PC-3 (cell line): ENCODE measurements at regions not wholly inside any gene's neighbourhood (a gene's known extent, or its start where the extent isn't known, plus 50 kb on each side); places are given as distances from the start of the nearest gene placed in this dataset.
A peak's percentile ranks its signal among the peaks of the same experiment; 100 is the strongest.
"Not testable (repeated sequence)": the region's sequence is repeated elsewhere in the genome, so short reads cannot be mapped to it uniquely, and the experiment has no call there.

Experiments used
- ATAC-seq: fragments of 200-7000 bp; cut with Tn5 transposase; 2 replicates; pipeline ENCODE4 v1.9.1; 2020; ENCODE audit warnings: mild to moderate bottlenecking, moderate library complexity
- BruUV-seq: library from RNA; stranded (reverse); fragments of 400-500 nt; replicated peaks from 2 replicates; lab custom pipeline; 2021; lab: Mats Ljungman, UMichigan
- CTCF ChIA-PET: fragments of 300-600 bp; sonication (Branson Sonifier 250); formaldehyde crosslinking; loops from one replicate; lab custom pipeline; 2022; ENCODE audit warnings: antibody characterized with exemption; lab: Charles Lee
- POLR2A ChIA-PET: fragments of 300-600 bp; sonication (Branson Sonifier 250); formaldehyde crosslinking; loops from one replicate; lab custom pipeline; 2022; ENCODE audit warnings: antibody characterized with exemption; ENCODE audit not compliant: unreplicated experiment; lab: Charles Lee
- DNase-seq: peaks from one replicate; pipeline ENCODE4 v3.0.0-alpha.2; 2015
- H2AFZ ChIP-seq: fragments of 300-600 bp; sonication (generic); 2 replicates; pipeline ENCODE4 v1.6.0; 2016; ENCODE audit warnings: antibody characterized with exemption, low read length
- H3F3A ChIP-seq: fragments of 300-600 bp; sonication (generic); one replicate; pipeline ENCODE4 v1.6.0; 2017; ENCODE audit warnings: antibody characterized with exemption, low read length, control low read depth, mild to moderate bottlenecking; ENCODE audit not compliant: unreplicated experiment
- H3K27ac ChIP-seq: fragments of 300-600 bp; sonication (generic); 2 replicates; pipeline ENCODE4 v1.5.1; 2016; ENCODE audit warnings: mild to moderate bottlenecking, low read length
- H3K27me3 ChIP-seq: fragments of 300-600 bp; sonication (generic); 2 replicates; pipeline ENCODE4 v1.6.1; 2016; ENCODE audit warnings: low read length, mixed read lengths
- H3K36me3 ChIP-seq: fragments of 300-600 bp; sonication (generic); 2 replicates; pipeline ENCODE4 v1.6.1; 2016; ENCODE audit warnings: low read depth, mixed run types, low read length, mixed read lengths
- H3K4me1 ChIP-seq: fragments of 300-600 bp; sonication (generic); 2 replicates; pipeline ENCODE4 v1.5.1; 2016; ENCODE audit warnings: low read length; ENCODE audit not compliant: insufficient read depth
- H3K4me2 ChIP-seq: fragments of 300-600 bp; sonication (generic); 2 replicates; pipeline ENCODE4 v1.6.0; 2016; ENCODE audit warnings: low read length
- H3K4me3 ChIP-seq: fragments of 300-600 bp; sonication (generic); 2 replicates; pipeline ENCODE4 v1.5.1; 2016; ENCODE audit warnings: mild to moderate bottlenecking, low read length, mixed read lengths
- H3K79me2 ChIP-seq: fragments of 300-600 bp; sonication (generic); 2 replicates; pipeline ENCODE4 v1.6.1; 2017; ENCODE audit warnings: low read length, mixed read lengths
- H3K9ac ChIP-seq: fragments of 300-600 bp; sonication (generic); 2 replicates; pipeline ENCODE4 v1.6.0; 2016; ENCODE audit warnings: mild to moderate bottlenecking, low read length
- H3K9me2 ChIP-seq: fragments of 300-600 bp; sonication (generic); replicated peaks from 2 replicates; pipeline ENCODE4 v1.6.1; 2016; ENCODE audit warnings: mixed run types, low read length, mixed read lengths
- H3K9me3 ChIP-seq: fragments of 300-600 bp; sonication (generic); 2 replicates; pipeline ENCODE4 v1.6.1; 2016; ENCODE audit warnings: low read length, mixed read lengths
- H4K20me1 ChIP-seq: fragments of 300-600 bp; sonication (generic); 2 replicates; pipeline ENCODE4 v1.6.1; 2016; ENCODE audit warnings: low read length, mixed read lengths
- CTCF ChIP-seq: fragments of 300-600 bp; sonication (generic); conservative IDR thresholded peaks from 2 replicates; pipeline ENCODE4 v1.5.1; 2017; ENCODE audit warnings: antibody characterized with exemption, low read depth, mild to moderate bottlenecking, low read length
- EZH2 ChIP-seq: fragments of 300-600 bp; sonication (generic); IDR thresholded peaks from one replicate; pipeline ENCODE4 v1.6.1; 2017; ENCODE audit warnings: antibody characterized with exemption, mild to moderate bottlenecking, low read length; ENCODE audit not compliant: unreplicated experiment
- EZH2phosphoT487 ChIP-seq: fragments of 300-600 bp; sonication (generic); IDR thresholded peaks from 2 replicates; pipeline ENCODE4 v1.6.1; 2018; ENCODE audit warnings: mild to moderate bottlenecking, antibody characterized with exemption, low read length, borderline replicate concordance
- intact Hi-C: fragments of 100-400 bp; cut with micrococcal nuclease; formaldehyde crosslinking; loops from 2 replicates; pipeline ENCODE4 v1.9.0; 2023

GRCh38 chr5:91307048-91307447 lies 76.1 kb downstream of the ARRDC3 start:
- Histone ChIP-seq H4K20me1 (no peaks in the 10 kb centered on the region), H2AFZ (no peak overlapping the region), H3K4me2 (no peak overlapping the region), H3K9ac (no peak overlapping the region), H3K9me3 (no peaks in the 10 kb centered on the region), H3K36me3 (no peaks in the 10 kb centered on the region), H3F3A (no peaks in the 10 kb centered on the region), H3K4me1 (peaks cover 11% of the 10 kb centered on the region), H3K27ac (no peak overlapping the region), H3K4me3 (no peak overlapping the region), H3K9me2 (no peaks in the 10 kb centered on the region), H3K79me2 (no peaks in the 10 kb centered on the region), H3K27me3 (no peaks in the 10 kb centered on the region)
- DNase-seq: no peak
- ATAC-seq: no peak
- CTCF ChIA-PET: no interaction called here
- BruUV-seq: no TSS peak
- TF ChIP-seq EZH2 (no peak), CTCF (no peak), EZH2phosphoT487 (no peak)
- intact Hi-C loops: no loop called here
- POLR2A ChIA-PET: interaction anchor here (1.0 kb wide), 1 partner anchor 74 kb away, joined by 3 read pairs; no protein-coding TSS in a partner anchor

GRCh38 chr5:91306497-91306896 lies 76.6 kb downstream of the ARRDC3 start:
- intact Hi-C loops: no loop called here
- no TSS peak for BruUV-seq
- Histone ChIP-seq H3K9ac (no peak overlapping the region), H3K36me3 (no peaks in the 10 kb centered on the region), H3K27me3 (no peaks in the 10 kb centered on the region), H3K9me2 (no peaks in the 10 kb centered on the region), H2AFZ (no peak overlapping the region), H3K27ac (no peak overlapping the region), H3K4me1 (peaks cover 10% of the 10 kb centered on the region), H3K79me2 (no peaks in the 10 kb centered on the region), H3K9me3 (no peaks in the 10 kb centered on the region), H4K20me1 (no peaks in the 10 kb centered on the region), H3F3A (no peaks in the 10 kb centered on the region), H3K4me2 (no peak overlapping the region), H3K4me3 (no peak overlapping the region)
- DNase-seq (no peak), ATAC-seq (peak; percentile 61)
- ChIA-PET CTCF (interaction anchor here (0.7 kb wide), 1 partner anchor 17 kb away, joined by 6 read pairs; no protein-coding TSS in a partner anchor), POLR2A (interaction anchor here (1.0 kb wide), 1 partner anchor 74 kb away, joined by 3 read pairs; no protein-coding TSS in a partner anchor)
- TF ChIP-seq EZH2 (no peak), CTCF (no peak), EZH2phosphoT487 (no peak)

- H2AFZ ChIP-seq: no peak overlapping the region
- ATAC-seq: no peak
- no TSS peak for BruUV-seq
These were observed 77.5 kb downstream of the ARRDC3 start for GRCh38 chr5:91305640-91306039.

GRCh38 chr5:91304015-91304414 lies 79.1 kb downstream of the ARRDC3 start:
- H3K27ac ChIP-seq, H3K4me1 ChIP-seq, H3K4me2 ChIP-seq, POLR2A ChIA-PET, H3K79me2 ChIP-seq, DNase-seq, intact Hi-C loops, H3K4me3 ChIP-seq, H3K36me3 ChIP-seq, BruUV-seq, H3F3A ChIP-seq, CTCF ChIA-PET, H3K27me3 ChIP-seq, H3K9me2 ChIP-seq, H2AFZ ChIP-seq, H3K9ac ChIP-seq, H4K20me1 ChIP-seq, ATAC-seq, H3K9me3 ChIP-seq: not testable (repeated sequence)

More at GRCh38 chr5:91305640-91306039, 77.5 kb downstream of the ARRDC3 start:
- no peak for TF ChIP-seq CTCF
- TF ChIP-seq EZH2phosphoT487: no peak
- no peak for TF ChIP-seq EZH2
- Histone ChIP-seq H3F3A (no peaks in the 10 kb centered on the region), H3K9me3 (no peaks in the 10 kb centered on the region), H3K4me1 (peaks cover 1% of the 10 kb centered on the region), H4K20me1 (no peaks in the 10 kb centered on the region), H3K4me2 (no peak overlapping the region), H3K4me3 (no peak overlapping the region), H3K27me3 (no peaks in the 10 kb centered on the region), H3K9ac (no peak overlapping the region), H3K36me3 (no peaks in the 10 kb centered on the region), H3K27ac (no peak overlapping the region), H3K79me2 (no peaks in the 10 kb centered on the region), H3K9me2 (no peaks in the 10 kb centered on the region)
- ChIA-PET POLR2A (no interaction called here), CTCF (no interaction called here)
- intact Hi-C loops: no loop called here
- no peak for DNase-seq
